PFSK-1 (cell line): ENCODE measurements at regions not wholly inside any gene's neighbourhood (a gene's known extent, or its start where the extent isn't known, plus 50 kb on each side); places are given as distances from the start of the nearest gene placed in this dataset.

ENCODE experiments used
- FOXP2 ChIP-seq: optimal IDR thresholded peaks from 2 replicates; pipeline ENCODE3; 2011; ENCODE audit warnings: borderline replicate concordance, control low read depth, inconsistent platforms; ENCODE audit not compliant: insufficient read depth; ENCODE audit errors: extremely low read length, extremely low read depth
- POLR2AphosphoS5 ChIP-seq: IDR thresholded peaks from 2 replicates; pipeline ENCODE4 v1.6.1; 2012; ENCODE audit warnings: low read depth, mild to moderate bottlenecking, control low read depth, low read length, moderate library complexity
- SIN3A ChIP-seq: IDR thresholded peaks from 2 replicates; pipeline ENCODE4 v1.6.1; 2012; ENCODE audit warnings: mild to moderate bottlenecking, low read length, moderate library complexity, borderline replicate concordance; ENCODE audit not compliant: insufficient read depth
- TAF1 ChIP-seq: IDR thresholded peaks from 2 replicates; pipeline ENCODE4 v1.6.1; 2012; ENCODE audit warnings: low read length, control low read depth, borderline replicate concordance; ENCODE audit not compliant: insufficient read depth
- TF ChIP-seq, protein P1 (sequence below), 2 experiments: IDR thresholded peaks; 2 replicates each; pipeline versions ENCODE4 v1.6.1 to v1.8.0; 2011 to 2012; ENCODE audit warnings: low read depth in 2 of 2, low read length in 2 of 2, control low read depth in 1 of 2, inconsistent platforms in 1 of 2, mild to moderate bottlenecking in 1 of 2, moderate library complexity in 1 of 2; ENCODE audit not compliant: insufficient read depth in 1 of 2

- no peak for TF ChIP-seq TAF1
- TF ChIP-seq, protein P1, sequence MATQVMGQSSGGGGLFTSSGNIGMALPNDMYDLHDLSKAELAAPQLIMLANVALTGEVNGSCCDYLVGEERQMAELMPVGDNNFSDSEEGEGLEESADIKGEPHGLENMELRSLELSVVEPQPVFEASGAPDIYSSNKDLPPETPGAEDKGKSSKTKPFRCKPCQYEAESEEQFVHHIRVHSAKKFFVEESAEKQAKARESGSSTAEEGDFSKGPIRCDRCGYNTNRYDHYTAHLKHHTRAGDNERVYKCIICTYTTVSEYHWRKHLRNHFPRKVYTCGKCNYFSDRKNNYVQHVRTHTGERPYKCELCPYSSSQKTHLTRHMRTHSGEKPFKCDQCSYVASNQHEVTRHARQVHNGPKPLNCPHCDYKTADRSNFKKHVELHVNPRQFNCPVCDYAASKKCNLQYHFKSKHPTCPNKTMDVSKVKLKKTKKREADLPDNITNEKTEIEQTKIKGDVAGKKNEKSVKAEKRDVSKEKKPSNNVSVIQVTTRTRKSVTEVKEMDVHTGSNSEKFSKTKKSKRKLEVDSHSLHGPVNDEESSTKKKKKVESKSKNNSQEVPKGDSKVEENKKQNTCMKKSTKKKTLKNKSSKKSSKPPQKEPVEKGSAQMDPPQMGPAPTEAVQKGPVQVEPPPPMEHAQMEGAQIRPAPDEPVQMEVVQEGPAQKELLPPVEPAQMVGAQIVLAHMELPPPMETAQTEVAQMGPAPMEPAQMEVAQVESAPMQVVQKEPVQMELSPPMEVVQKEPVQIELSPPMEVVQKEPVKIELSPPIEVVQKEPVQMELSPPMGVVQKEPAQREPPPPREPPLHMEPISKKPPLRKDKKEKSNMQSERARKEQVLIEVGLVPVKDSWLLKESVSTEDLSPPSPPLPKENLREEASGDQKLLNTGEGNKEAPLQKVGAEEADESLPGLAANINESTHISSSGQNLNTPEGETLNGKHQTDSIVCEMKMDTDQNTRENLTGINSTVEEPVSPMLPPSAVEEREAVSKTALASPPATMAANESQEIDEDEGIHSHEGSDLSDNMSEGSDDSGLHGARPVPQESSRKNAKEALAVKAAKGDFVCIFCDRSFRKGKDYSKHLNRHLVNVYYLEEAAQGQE (IDR thresholded peaks at IDR 0.05; ENCODE audit: insufficient read depth in 1 of 2, low read depth in 2 of 2, low read length in 2 of 2): no peak
Observed at GRCh38 chr5:17794815-17795214, 160.6 kb downstream of the TAF11L14 start.

- TF ChIP-seq FOXP2 (no peak), POLR2AphosphoS5 (no peak), TAF1 (no peak), SIN3A (no peak)
- TF ChIP-seq, protein P1 (IDR thresholded peaks at IDR 0.05; ENCODE audit: insufficient read depth in 1 of 2, low read depth in 2 of 2, low read length in 2 of 2): no peak
Observed at GRCh38 chr5:17796142-17796541, 161.9 kb downstream of the TAF11L14 start.

GRCh38 chr5:17796757-17797396 is 162.6 kb downstream of the TAF11L14 start:
- no peak for TF ChIP-seq FOXP2
- TF ChIP-seq TAF1: no peak
- no peak for TF ChIP-seq POLR2AphosphoS5
- TF ChIP-seq, protein P1 (IDR thresholded peaks at IDR 0.05; ENCODE audit: insufficient read depth in 1 of 2, low read depth in 2 of 2, low read length in 2 of 2): no peak
- no peak for TF ChIP-seq SIN3A

DNA sequence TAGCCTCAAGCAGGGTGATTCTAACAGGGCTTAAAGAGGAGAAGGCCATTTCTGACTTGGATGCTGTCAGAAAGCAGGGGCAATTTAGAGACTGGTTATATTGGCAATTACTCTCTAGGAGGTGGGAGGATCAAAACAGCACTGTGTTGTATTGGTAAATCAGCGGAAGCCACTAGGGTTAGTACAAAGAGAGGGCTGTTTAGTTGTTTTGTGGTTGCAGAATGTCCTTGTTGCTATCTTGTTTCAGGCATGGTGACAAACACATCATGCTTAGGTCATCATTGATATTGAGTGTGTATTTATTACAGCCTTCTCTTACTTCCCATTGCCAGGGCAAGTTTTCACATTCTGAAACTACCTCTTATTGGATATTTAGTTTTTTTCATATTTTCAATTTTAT is 165.3 kb downstream of the TAF11L14 start:
- no peak for TF ChIP-seq TAF1
- no peak for TF ChIP-seq FOXP2
- TF ChIP-seq, protein P1 (IDR thresholded peaks at IDR 0.05; ENCODE audit: insufficient read depth in 1 of 2, low read depth in 2 of 2, low read length in 2 of 2): no peak
- TF ChIP-seq POLR2AphosphoS5: no peak
- no peak for TF ChIP-seq SIN3A

- TF ChIP-seq TAF1: no peak
- no peak for TF ChIP-seq FOXP2
- TF ChIP-seq, protein P1 (IDR thresholded peaks at IDR 0.05; ENCODE audit: insufficient read depth in 1 of 2, low read depth in 2 of 2, low read length in 2 of 2): no peak
- no peak for TF ChIP-seq POLR2AphosphoS5
- TF ChIP-seq SIN3A: no peak
Observed at GRCh38 chr5:17801595-17801994, 167.3 kb downstream of the TAF11L14 start.
